GM12872 (cell line): ENCODE measurements at regions not wholly inside any gene's neighbourhood (a gene's known extent, or its start where the extent isn't known, plus 50 kb on each side); places are given as distances from the start of the nearest gene placed in this dataset.

Source experiments
- CTCF ChIP-seq: IDR thresholded peaks from 3 replicates; pipeline ENCODE4 v1.5.1; 2011; ENCODE audit warnings: low read depth, mild to moderate bottlenecking, low read length, moderate library complexity; ENCODE audit not compliant: insufficient read depth

- no peak for TF ChIP-seq CTCF
Measured at GRCh38 chr3:104960579-104960978, 406.1 kb upstream of the ALCAM start.

GRCh38 chr3:104961851-104962250, 404.9 kb upstream of the ALCAM start:
- TF ChIP-seq CTCF: no peak

- TF ChIP-seq CTCF: no peak
Measured at GRCh38 chr3:104974316-104974715, 392.4 kb upstream of the ALCAM start.

- no peak for TF ChIP-seq CTCF
Measured at GRCh38 chr3:104977719-104978118, 389.0 kb upstream of the ALCAM start.

GRCh38 chr3:104982130-104982529, 384.6 kb upstream of the ALCAM start:
- TF ChIP-seq CTCF: no peak

DNA sequence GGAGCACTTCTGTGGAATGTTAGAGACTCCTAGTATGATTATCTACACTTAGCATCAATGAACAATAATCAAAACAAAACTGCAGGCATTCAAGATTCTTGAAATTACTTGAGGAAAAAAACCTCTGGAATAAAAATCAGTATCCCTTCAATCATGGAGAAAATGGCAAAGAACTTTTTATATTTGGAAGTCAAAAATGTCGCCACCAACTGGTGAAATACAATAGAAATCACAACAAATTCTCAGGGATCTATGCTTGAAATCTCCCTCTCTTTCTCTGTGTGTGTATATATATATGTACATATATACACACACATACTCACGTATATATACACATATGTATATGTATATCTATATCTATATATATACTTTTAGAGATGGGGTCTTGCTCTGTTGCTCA, 378.9 kb upstream of the ALCAM start:
- 0 out of 3 replicates have a peak, but pooled peaks have one; percentile 10 for TF ChIP-seq CTCF

GRCh38 chr3:104988496-104988895, 378.2 kb upstream of the ALCAM start:
- TF ChIP-seq CTCF: no peak

GRCh38 chr3:104989878-104990277, 376.8 kb upstream of the ALCAM start:
- no peak for TF ChIP-seq CTCF
